Omental fat pad (tissue), 3 donors: ENCODE measurements at regions not wholly inside any gene's neighbourhood (a gene's known extent, or its start where the extent isn't known, plus 50 kb on each side); places are given as distances from the start of the nearest gene placed in this dataset.

Experiments
- ATAC-seq: fragments of 150-250 bp; one replicate; pipeline ENCODE4 v1.9.1; 2016; ENCODE audit warnings: mild to moderate bottlenecking, moderate library complexity; ENCODE audit not compliant: low FRiP score
- DNase-seq: peaks from one replicate; pipeline ENCODE4 v3.0.0-alpha.2; 2019; ENCODE audit warnings: low spot score
- TF ChIP-seq, protein P1 (sequence below), 3 donors: fragments of 450-650 bp; IDR thresholded peaks; one replicate each; pipeline ENCODE4 v1.5.1; 2016 to 2017; ENCODE audit warnings: antibody characterized with exemption in 3 of 3, mild to moderate bottlenecking in 3 of 3, moderate library complexity in 2 of 3

DNA sequence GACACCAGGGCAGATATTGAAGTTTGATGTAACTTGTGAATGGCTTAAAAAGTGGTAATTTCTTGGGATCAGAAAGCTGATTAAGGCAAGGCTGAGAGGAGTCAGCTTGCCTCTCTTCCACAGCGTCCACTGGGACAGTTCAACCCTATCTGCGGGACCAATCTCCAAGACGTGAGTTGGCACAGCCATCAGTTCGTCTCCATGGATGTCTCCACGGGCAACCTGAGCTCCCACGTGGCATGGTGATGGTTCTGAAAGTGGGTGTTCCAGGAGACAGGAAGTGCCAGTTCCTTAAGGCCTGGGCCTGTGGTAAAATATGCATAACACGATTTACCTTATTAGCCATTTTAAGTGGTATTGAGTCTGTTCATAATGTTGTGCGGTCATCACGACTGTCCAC lies 67.9 kb upstream of the BHLHE23 start:
- TF ChIP-seq, protein P1, sequence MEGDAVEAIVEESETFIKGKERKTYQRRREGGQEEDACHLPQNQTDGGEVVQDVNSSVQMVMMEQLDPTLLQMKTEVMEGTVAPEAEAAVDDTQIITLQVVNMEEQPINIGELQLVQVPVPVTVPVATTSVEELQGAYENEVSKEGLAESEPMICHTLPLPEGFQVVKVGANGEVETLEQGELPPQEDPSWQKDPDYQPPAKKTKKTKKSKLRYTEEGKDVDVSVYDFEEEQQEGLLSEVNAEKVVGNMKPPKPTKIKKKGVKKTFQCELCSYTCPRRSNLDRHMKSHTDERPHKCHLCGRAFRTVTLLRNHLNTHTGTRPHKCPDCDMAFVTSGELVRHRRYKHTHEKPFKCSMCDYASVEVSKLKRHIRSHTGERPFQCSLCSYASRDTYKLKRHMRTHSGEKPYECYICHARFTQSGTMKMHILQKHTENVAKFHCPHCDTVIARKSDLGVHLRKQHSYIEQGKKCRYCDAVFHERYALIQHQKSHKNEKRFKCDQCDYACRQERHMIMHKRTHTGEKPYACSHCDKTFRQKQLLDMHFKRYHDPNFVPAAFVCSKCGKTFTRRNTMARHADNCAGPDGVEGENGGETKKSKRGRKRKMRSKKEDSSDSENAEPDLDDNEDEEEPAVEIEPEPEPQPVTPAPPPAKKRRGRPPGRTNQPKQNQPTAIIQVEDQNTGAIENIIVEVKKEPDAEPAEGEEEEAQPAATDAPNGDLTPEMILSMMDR (IDR thresholded peaks at IDR 0.05): no peak
- no peak for ATAC-seq
- no peak for DNase-seq

DNA sequence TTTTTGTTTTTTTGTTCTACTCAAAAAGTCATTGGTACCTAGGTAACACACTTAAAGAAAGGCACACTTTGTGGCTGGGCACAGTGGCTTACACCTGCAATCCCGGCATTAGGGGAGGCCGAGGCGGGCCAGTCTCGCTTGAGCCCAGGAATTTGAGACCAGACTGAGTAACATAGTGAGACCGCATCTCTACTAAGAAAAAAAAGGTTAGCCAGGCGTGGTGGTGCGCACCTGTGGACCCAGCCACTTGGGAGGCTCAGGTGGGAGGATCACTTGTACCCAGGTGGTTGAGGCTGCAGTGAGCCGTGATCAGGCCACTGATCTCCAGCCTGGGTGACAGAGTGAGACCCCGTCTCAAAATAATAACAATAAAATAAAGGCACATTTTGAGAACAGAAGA lies 67.4 kb upstream of the BHLHE23 start:
- no peak for ATAC-seq

DNA sequence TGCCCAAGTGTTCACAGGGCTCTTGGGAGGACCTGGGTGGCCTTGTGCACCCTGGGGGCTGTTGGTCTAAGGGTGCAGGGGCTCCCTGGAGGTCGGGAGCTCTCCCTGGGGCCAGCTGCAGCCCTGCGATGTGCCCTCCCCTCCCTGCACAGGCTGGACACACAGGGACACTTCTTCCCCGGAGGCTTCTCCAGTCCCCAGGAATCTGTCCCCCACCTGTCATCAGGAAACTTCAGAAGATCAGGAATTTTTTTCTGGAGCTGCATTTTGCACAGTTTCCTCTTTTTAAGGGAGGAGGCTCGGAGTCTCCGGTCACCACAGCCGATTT lies 66.9 kb upstream of the BHLHE23 start:
- TF ChIP-seq, protein P1 (IDR thresholded peaks at IDR 0.05): no peak
- no peak for ATAC-seq
- DNase-seq: no peak

More for the DNA sequence above, 67.4 kb upstream of the BHLHE23 start:
- TF ChIP-seq, protein P1 (IDR thresholded peaks at IDR 0.05): no peak
- DNase-seq: no peak

DNA sequence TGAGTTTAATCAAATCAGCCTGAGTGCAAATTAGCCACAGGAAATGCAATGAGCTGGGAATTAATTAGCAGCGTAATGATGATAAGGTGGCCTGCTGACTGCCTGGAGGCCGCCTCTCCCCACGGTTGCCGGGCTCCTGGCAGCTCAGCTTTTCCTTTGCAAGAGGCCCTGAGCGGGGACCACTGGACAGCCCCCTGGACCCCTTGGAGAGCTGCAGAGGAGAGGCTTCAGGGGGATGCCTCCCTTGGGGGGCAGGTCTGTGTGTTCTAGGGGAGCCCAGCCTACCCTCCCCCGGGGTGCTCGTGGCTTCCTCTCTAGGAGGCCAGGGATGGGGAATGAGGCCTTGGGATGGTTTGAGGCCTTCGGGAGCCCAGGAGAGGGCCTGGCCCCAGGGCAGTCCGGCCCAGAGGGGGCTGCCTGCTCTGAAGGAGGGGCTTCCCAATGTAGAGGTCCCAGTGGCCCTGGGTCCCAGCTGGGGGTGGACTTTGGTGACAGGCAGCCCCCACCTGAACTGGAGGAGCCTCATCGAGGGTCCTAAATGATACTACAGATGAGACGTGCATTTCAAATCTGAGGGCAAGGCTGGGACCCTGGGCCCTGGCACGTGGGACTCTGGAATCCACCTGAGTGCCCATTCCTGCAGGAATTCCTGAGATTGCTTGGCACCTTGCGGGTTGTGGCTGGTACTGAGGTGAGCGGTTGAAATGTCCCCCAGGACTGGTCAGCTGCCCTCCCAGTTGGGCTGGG lies 66.4 kb upstream of the BHLHE23 start:
- DNase-seq: no peak
- TF ChIP-seq, protein P1 (IDR thresholded peaks at IDR 0.05): no peak
- ATAC-seq: no peak

DNA sequence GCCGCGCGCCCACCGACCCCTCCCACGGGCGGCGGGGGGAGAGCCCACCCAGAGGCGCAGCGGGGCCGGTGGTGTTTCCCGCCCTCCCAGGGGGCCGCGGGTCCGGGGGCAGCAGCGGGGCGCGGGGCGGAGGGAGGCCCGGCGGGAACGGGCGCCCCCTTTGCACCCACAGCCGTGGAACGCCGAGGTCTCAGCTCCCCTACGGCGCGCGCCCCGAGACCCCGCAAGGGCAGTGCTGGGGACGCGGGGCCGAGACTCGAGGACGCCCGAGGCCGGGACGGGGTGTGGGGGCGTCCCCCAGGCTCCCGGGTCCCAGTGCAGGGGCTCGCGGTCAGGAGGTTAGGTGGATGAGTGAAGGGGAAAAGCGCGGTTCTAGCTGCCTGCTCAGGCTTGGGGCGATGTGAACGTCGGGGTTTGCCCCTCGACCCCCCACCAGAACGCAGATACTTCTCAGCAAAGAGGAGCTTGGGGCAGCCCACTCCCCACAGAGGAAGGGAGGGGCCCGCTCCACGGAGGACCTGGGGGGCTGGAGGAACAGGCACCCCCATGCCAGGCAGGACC lies 65.5 kb upstream of the BHLHE23 start:
- ATAC-seq (no peak), DNase-seq (no peak)
- TF ChIP-seq, protein P1 (IDR thresholded peaks at IDR 0.05): no peak

DNA sequence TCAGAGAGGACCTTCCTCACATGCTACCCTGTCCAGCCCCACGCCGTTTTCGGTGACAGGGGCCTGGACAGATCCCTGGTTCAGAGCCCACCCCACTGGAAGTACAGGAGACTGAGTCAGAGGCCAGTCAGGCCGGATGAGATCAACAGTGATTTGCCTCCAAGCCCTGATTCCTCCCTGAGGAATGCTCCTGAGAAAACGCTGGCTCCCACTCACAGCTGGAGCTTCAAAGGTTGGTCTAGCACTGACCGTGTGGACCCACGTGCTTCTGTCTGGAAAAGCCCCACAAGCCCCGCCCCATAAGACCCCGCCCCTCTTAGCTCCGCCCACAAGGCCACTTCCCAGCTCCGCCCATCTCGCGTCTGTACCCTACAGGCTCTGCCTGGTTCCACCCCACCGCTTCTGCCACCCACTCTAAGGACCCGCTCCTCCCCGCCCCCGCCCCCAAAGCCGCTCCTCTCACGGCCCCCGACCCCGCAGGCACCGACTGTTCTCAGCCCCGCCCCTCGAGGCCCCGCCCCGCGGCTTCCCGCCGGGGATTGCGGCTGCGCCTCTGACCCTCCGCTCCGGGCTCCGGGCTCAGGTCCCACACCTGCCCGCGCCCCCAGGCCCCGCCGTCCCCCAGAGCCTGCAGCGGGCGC lies 64.9 kb upstream of the BHLHE23 start:
- ATAC-seq (peak; percentile 18), DNase-seq (no peak)

More for the DNA sequence above, 64.9 kb upstream of the BHLHE23 start:
- TF ChIP-seq, protein P1 (IDR thresholded peaks at IDR 0.05): no peak
